Left colon (tissue), 2 donors: ENCODE measurements at regions not wholly inside any gene's neighbourhood (a gene's known extent, or its start where the extent isn't known, plus 50 kb on each side); places are given as distances from the start of the nearest gene placed in this dataset.
A peak's percentile ranks its signal among the peaks of the same experiment; 100 is the strongest.

ENCODE experiments used
- ATAC-seq: fragments of 200-7000 bp; cut with Tn5 transposase; one replicate; pipeline ENCODE4 v1.9.1; 2020; ENCODE audit warnings: mild to moderate bottlenecking, moderate library complexity
- DNase-seq, 2 donors: peaks; one replicate each; pipeline ENCODE4 v3.0.0-alpha.2; 2020
- intact Hi-C, 2 donors: fragments of 100-400 bp; cut with DNase I in 1 of 2; cut with micrococcal nuclease in 1 of 2; formaldehyde crosslinking; loops; one replicate each; pipeline versions ENCODE4 v1.11.2 to v1.14.0; 2022; cut with DNase I, micrococcal nuclease
- donor health status: DM: no; HTN: no; CAD: no.
- donor health status: DM: yes; HTN: yes; CAD: no.

- no peak for DNase-seq
- intact Hi-C loops, result no loop called here
- no peak for ATAC-seq
These were observed 109.5 kb upstream of the CD180 start for GRCh38 chr5:67305913-67306710.

- intact Hi-C loops, result no loop called here
- ATAC-seq (no peak), DNase-seq (no peak)
These were observed 108.8 kb upstream of the CD180 start for GRCh38 chr5:67305401-67305800.

- DNase-seq (no peak), ATAC-seq (no peak)
These were observed 106.8 kb upstream of the CD180 start for GRCh38 chr5:67303356-67303755.

GRCh38 chr5:67301285-67301903, 104.8 kb upstream of the CD180 start:
- no peak for ATAC-seq
- peak in 1 of 2 donors; percentile 66 for DNase-seq
- intact Hi-C loops, result no loop called here

More at GRCh38 chr5:67303356-67303755, 106.8 kb upstream of the CD180 start:
- intact Hi-C loops, result no loop called here

GRCh38 chr5:67300326-67300725, 103.7 kb upstream of the CD180 start:
- ATAC-seq (no peak), DNase-seq (no peak)
- intact Hi-C loops, result no loop called here

- intact Hi-C loops, result no loop called here
- no peak for DNase-seq
- no peak for ATAC-seq
These were observed 102.7 kb upstream of the CD180 start for GRCh38 chr5:67299231-67299735.

GRCh38 chr5:67297802-67298532, 101.4 kb upstream of the CD180 start:
- DNase-seq (no peak), ATAC-seq (no peak)
- intact Hi-C loops, result no loop called here

GRCh38 chr5:67297376-67297775, 100.8 kb upstream of the CD180 start:
- intact Hi-C loops, result no loop called here
- no peak for DNase-seq
- ATAC-seq, result no peak

GRCh38 chr5:67294266-67294938, 97.8 kb upstream of the CD180 start:
- DNase-seq (no peak), ATAC-seq (no peak)
- intact Hi-C loops, result no loop called here

- intact Hi-C loops, result no loop called here
- no peak for ATAC-seq
- DNase-seq, result no peak
These were observed 96.6 kb upstream of the CD180 start for GRCh38 chr5:67293226-67293625.

GRCh38 chr5:67292201-67292940, 95.8 kb upstream of the CD180 start:
- no peak for DNase-seq
- no peak for ATAC-seq
- intact Hi-C loops, result no loop called here

GRCh38 chr5:67291671-67292070, 95.1 kb upstream of the CD180 start:
- no peak for DNase-seq
- intact Hi-C loops, result no loop called here
- ATAC-seq, result no peak

GRCh38 chr5:67291066-67291465, 94.5 kb upstream of the CD180 start:
- intact Hi-C loops, result no loop called here
- ATAC-seq (no peak), DNase-seq (no peak)

- ATAC-seq (no peak), DNase-seq (no peak)
- intact Hi-C loops, result no loop called here
These were observed 94.1 kb upstream of the CD180 start for GRCh38 chr5:67290655-67291054.

- intact Hi-C loops, result no loop called here
- ATAC-seq (no peak), DNase-seq (peak in 1 of 2 donors; percentile 38)
These were observed 93.3 kb upstream of the CD180 start for GRCh38 chr5:67289763-67290521.

- no peak for ATAC-seq
- intact Hi-C loops, result no loop called here
- DNase-seq, result no peak
These were observed 91.1 kb upstream of the CD180 start for GRCh38 chr5:67287510-67288268.

GRCh38 chr5:67286006-67286405, 89.4 kb upstream of the CD180 start:
- DNase-seq (no peak), ATAC-seq (no peak)
- intact Hi-C loops, result no loop called here
